ENCODE measurements at regions not wholly inside any gene's neighbourhood (a gene's known extent, or its start where the extent isn't known, plus 50 kb on each side); places are given as distances from the start of the nearest gene placed in this dataset.
"Not testable (repeated sequence)": the region's sequence is repeated elsewhere in the genome, so short reads cannot be mapped to it uniquely, and the experiment has no call there.

DNA sequence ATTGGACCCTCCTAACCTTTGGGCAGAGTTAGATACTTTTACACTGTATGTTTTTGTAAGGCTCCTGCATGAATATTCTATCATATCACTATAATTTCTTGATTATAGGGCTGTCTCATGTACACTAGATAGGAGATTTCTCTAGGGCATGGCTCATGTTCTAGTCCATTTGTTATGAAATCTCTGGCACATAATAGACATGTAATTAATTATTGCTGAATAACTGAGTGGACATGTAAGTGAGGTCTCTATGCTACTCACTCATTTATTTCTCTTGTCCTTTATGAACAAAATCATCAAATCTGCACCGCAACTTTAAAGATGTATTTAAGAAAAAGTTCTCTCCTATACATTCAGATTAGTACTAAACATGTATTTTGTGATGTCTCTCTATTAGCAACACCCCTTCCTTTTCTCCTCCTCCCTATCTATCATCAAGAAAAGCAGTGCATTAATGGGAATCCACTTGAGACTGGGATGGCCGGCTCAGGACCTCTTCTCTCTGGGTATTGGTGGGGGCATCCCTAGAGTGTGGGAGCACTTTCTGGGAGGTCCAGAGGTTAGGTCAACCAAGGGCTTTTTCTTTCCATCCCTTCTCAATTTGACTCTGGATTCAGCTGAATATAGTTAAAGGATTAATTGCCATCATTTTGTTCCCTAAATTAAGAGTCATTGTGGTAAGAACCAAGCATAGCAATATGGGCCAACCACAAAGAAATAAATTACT, 168.0 kb upstream of the HMGA2 start:
- DNase-seq, result no peak

DNA sequence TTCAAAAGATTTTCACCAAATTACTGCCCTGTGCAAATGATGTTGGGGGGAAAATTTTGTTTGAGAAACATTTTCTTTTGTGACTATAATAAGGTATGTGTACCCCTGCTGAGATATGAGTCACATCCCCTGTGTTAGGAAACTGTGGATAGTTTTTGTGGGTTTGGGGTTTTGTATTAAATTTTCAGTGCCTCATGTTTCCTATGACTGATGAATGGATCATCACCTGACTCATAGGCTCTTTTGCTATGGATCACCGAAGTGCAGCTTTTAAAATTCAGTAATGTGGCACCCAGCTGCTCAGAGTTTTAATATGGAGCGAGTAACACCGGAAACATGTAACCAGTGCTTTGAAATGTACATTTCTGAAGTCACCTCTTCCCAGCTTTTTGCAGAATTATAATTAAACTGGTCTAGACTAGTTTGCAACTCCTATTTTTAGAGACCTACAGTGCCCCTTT, 167.4 kb upstream of the HMGA2 start:
- DNase-seq, result peak; percentile 100

DNA sequence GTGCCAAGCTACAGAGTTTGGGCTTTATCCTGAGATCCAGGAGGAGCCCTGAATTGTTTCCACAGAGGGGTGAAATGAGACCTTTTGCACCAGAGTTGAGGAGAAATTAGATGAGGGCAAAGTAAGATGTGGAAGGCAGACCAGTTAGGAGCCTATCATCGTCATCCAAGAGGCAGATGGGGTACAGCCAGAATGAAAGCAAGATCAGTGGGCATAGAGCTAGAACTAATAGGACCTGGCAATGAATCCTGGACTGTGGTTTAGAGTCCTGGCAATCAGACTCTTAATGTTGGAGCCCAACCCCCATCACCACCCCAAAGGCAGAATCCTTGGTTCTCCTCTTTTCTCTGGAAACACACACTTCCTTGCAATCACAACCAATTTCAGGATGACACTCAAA, 166.6 kb upstream of the HMGA2 start:
- no peak for DNase-seq

DNA sequence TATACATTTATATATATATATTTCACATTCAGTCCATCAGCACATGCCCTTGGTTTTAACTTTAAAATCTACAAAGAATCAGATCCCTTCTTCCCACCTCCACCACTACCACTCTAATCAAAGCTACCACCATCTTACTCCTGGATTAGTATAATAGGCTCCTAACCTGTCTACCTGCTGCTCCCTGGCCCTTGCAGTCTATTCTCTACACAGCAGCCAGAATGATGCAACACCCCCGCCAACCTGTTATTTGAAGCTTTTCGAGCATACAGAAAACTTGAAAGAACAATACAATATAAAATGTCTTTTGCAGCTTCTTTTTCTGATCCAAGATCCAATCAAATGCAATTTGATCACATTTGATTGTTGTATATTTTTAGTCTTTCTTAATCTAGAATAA, 165.9 kb upstream of the HMGA2 start:
- no peak for DNase-seq

DNA sequence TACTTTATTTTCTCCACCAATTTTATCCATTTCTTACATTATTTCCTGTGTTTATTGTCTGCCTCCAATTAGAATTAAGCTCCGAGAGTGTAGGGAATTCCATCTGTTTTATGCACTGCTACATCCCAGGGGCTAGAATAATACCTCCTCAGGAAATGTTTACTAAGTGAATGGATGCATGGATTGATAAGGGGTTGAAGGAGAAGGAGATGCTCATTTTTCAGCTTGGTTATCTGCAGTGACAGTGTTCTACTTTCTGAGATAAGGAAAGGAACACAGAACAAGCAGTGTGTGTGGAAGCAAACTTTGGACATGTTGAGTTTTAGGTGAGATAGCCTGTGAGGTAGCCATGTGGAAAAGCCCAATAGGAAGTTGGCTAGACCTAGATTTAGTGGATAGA, 164.6 kb upstream of the HMGA2 start:
- no peak for DNase-seq

DNA sequence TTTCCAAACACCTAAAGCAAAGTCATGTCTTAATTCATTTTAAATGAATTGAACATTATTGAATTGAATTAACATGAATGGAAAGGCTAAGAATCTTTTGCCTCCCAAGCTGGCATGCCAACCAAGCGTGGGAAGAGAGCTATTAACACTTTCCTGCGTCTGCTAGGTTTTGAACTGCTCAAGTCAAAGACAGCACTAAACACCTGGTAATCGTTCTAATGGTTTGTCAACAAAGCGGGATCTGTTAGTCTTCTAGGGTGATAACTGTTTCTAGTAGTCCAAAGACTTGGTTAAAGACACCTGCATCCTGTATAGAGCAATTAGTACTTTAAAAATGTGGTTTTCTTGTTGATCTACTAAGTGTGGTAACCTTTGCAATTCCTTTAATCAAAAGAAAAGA, 164.2 kb upstream of the HMGA2 start:
- no peak for DNase-seq

DNA sequence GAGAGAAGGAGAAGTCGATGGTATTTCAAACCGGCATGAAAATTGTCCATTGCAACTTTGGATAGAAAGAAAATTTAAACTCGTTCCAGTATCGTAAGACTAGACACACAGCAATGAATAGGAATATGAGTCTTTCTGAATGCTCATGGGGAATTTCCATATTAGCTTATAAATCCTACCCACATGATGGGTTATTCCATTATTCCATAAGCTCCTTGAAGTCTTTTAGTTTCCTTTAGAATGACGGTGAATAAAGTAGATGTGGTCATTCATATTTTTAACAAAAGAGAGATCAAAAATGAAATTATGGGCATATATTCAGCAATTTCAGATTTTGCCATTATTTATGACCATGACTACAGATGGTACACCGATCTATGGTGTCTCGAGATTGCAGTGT, 163.4 kb upstream of the HMGA2 start:
- DNase-seq, result no peak

DNA sequence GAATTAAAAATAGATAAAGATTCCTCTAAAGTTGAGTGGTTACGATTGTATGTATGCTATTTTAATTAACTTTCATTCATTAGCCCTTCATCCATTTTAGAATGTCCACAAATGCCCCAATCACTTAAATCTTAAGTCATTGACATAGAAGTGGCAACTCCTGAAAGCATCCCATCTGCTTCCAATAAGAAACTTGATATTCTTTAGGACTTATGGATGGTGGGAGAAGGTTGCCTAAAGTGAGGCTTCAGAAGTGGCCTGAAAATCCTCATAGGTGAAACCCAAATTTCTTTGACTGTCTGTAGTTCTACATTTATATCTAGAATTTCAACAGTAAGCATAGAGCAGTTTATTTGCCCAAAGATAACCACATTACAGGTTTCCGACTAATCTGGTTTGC, 161.7 kb upstream of the HMGA2 start:
- DNase-seq, result peak; percentile 15

DNA sequence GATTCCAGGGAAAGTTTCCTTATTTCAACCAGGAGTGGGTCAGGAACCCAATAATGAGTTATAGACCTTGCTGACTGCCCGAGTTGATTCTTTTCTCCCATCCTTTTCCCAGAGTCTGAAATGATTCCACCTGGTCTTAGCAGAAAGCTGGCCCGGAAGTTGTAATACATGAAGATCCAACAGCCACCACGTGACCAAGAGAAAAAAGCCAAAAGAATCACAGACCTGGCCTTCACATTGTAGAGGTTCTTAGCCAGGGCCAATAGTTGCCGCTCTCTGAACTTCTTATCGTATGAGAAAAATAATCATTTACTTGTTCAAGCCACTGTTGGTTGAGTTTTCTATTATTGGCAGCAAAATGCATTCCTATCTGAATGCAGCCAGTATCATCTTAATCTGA, 161.2 kb upstream of the HMGA2 start:
- DNase-seq, result no peak

DNA sequence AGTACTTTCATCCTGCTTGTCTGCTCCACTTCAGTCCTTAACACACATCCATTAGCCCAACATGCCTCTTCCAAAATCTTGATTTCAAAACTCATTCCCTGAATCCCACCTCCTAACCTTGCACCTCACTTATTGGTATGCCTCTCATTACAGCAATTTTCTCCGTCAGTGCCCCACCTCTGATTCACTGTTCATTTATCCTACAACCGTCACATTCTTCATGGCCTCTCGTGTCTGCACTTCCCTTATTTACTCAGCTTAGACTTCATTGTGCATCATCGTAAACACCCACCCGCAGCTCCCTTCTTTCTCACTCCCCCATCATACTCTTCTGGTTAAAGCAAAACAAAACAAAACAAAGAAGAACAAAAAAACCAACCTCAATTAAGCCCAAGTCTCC, 160.6 kb upstream of the HMGA2 start:
- DNase-seq, result peak; percentile 69

DNA sequence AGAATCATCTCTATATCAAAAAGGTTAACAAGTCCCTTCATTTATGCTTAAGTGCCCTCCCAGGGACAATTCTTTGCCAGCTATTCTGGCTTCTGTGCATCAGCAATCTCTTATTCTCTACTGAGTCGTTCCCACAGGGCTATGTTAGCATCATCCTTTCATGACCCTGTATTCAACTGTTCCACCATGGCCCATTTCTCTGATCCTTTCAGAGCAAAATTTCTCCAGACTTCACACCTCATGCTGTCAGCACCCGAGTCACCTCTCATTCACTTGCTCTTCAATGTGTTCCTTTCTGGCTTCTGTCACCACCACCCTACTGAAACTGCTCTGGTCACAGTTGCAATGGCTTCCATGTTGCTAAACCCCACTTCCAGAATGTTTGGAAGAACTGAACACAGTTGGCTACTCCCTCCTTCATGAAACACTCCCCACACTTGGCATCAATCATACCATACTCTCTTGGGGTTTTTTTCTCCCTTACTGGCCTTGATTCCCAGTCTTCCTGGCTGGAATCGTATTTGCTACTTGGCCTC, 159.5 kb upstream of the HMGA2 start:
- DNase-seq, result no peak

DNA sequence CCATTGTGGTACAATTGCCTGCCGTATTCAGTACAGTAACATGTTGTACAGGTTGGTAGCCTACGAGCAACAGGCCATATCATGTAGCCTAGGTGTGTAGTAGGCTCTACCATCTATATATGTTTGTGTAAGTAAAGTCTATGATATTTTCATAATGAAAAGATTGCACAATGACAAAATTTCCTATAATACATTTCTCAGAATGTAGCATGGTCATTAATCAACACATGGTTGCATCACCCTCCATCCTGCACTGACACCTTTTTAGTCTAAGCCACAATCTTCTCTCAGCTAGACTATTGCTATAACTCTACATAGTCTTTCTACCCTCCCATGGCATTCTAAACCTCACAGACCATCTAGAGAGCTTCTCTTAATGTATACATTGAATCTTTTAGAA, 158.5 kb upstream of the HMGA2 start:
- no peak for DNase-seq

DNA sequence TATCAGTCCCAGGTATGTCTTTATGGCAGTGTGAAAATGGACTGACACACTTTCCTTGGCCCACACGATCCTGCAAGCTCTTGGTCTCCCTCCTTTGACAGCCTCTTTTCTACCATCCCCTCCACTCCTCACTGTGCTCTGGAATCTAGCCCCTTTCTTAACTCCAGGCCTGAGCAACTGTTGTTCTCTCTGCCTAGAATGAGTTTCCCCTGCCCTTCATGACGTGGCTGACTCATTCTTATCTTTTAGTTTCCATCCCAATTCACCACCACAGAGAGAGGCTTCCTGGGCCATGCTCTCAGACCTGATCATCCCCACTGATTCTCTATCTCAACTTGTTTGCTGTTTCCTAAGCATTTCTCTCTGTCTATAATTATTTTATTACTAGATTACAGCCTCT, 157.4 kb upstream of the HMGA2 start:
- no peak for DNase-seq

DNA sequence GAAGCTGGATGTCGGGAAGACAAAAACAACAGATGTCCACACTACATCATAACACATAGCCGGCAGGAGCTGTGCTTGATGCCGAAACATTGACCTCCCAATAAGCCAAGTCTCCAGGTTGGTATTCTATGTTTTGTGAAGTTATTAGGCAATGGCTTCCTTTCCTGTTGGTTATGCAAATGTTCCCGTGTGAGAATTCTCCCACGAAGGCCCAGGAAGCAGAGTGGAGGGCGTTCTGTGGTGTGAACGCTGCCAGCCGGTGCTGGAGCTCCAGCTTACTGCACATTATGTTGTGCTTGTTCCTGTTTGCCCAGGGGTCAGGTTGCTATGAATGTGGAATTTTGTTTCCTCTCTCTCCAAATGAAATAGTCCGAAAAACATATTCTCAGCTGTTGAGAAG, 156.4 kb upstream of the HMGA2 start:
- no peak for DNase-seq

DNA sequence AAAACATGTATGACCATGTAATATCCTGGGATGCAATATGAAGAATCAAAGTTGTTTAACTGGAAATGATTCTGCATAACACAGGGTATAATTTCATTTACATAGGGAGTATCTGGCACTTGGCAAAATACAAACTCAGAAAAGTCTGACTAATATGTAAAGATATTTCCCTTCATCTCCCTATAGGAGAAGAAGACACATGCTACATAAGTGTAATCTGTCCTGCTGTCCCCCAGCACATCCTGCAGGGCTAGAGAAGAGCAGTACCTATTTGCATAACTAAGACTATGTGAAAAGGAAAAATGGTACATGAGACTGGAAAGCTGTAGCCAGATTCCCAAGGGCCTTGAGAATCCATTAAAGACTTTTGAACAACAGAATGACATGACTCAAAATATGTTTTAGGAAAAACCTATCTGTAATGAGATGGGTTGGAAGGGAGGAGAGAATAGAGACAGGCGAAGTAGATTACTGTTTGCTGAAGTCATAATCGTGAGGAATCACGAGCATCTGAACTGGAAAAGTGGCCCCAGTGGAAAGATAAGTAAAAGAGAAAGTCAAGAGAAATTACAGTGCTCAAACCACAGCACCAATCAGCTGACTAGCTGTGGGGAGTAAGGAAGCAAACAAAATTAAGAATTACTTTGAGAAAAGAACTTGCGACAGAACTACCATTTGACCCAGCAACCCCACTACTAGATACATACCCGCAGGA, 155.1 kb upstream of the HMGA2 start:
- peak; percentile 76 for DNase-seq

DNA sequence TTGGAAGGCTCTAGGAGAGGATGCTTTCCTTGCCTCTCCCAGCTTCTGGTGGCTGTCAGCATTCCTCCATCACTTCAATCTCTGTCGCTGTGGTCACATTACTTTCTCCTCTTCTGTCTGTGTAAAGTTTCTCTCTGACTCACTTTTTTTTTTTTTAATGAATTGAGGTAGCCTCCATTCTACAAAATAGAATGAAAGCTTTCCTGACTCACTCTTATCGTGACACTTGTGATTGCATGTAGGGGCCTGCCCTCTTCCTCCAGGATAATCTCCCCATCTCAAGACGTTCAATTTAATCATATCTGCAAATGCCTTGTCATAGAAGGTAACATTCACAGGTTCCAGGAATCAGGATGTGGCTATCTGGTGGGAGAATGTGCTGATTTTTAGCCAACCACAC, 153.5 kb upstream of the HMGA2 start:
- DNase-seq, result peak; percentile 62

DNA sequence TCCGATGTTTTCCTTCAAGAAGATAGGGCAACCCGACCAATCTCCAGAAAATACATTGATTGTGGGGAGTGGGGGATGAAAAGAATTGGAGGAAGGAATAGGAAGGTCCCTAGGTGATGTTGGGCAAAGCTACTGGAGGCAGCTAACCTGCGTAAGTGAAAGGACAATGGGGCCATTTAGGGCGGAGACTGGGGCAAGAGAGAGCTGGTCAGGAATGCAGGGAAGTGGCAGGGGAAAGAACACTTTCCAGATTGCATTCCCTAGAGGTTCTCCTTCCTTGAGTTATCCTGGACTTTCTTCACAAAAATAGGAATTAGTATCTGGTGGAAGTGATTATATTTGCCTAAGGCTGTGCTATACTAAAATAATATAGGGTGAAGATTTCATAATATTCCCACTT, 151.8 kb upstream of the HMGA2 start:
- no peak for DNase-seq

DNA sequence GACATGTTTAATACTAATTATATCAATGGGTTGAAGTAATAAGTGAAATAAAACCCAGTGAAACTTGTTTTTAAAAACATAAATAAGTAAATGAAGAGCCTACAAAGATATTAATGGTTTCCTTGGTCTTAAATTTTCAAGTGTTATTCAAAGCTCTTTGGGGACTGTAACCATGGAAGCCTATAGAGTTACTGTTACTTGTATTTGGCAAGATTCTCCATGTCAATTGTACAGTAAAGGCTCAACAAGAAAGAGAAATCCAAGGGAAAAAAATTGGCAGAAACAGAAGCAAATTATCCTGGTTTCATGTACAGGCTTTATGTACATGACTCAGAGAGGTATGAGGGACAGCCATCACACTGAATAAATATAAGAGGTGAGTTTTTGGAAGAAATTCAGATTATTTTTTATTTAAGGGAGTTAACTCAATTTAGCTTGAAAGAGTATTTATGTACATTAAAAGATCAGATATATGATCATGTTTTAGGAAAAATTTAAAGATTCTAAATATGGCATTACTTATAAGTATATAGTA, 151.1 kb upstream of the HMGA2 start:
- peak; percentile 15 for DNase-seq

DNA sequence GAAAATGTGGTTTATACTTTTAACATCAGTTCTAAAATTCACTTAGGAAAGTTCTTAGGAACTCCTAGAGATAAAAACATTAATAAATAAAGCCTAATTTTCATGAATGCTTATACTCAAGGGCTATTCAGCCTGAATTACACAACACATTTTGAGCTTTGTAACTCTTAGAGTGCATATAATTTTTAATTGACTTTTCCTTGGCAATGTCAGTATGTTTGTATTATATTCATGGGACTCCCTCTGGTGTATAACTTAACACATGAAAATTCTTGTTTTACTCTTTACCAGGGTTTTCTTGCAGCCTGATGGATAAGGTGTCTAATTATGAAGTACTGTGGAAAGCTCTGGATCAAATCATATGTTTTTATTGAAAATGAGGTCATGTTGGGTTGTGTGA, 150.6 kb upstream of the HMGA2 start:
- DNase-seq, result peak; percentile 53

DNA sequence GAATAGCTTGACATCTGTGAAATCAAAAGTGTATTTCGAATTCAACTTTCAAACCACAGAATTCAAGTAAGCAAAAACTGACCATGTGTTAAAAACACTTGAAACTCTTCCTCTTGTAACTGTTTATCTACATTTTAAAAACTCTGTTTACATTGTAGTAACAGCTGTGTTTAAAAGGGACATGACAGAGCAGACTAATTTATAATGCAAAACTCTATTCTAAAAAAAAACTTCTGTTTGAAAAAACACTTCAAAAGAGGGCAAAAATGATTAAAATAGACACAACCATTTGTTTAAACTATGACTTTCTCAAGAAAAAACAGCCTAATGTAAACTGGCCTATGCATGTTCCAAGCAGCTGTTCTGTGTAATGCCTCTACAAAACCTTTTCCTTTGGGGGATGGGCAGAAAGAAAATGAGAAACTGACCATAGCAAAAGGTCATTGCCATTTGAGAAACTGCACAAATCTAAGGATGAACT, 149.1 kb upstream of the HMGA2 start:
- no peak for DNase-seq

DNA sequence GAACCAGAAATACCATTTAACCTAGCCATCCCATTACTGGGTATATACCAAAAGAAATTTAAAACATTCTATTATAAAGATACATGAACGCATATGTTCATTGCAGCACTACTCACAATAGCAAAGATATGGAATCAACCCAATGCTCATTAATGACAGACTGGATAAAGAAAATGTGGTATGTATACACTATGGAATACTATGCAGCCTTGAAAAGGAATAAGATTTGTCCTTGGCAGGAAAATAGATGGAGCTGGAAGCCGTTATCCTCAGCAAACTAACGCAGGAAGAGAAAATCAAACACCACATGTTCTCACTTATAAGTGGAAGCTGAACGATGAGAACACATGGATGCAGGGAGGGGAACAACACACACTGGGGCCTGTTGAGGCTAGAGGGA, 146.1 kb upstream of the HMGA2 start:
- not testable (repeated sequence) for DNase-seq

DNA sequence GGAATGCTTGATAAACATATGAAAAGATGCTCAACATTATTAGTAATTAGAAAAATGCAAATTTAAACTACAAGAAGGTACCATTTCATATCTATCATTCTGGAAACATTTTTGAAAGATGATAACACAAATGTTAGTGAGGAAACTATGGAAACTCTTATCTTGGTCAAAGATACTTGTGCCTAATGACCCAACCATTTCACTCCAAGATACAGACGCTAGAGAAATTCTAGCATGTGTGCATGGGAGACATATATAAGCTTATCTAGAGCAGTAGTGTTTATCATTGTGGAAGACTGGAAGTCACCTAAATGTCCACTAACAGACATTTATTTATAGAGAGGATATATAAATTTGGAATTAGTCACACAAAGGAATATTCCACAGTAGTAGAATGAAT, 143.1 kb upstream of the HMGA2 start:
- DNase-seq, result no peak

DNA sequence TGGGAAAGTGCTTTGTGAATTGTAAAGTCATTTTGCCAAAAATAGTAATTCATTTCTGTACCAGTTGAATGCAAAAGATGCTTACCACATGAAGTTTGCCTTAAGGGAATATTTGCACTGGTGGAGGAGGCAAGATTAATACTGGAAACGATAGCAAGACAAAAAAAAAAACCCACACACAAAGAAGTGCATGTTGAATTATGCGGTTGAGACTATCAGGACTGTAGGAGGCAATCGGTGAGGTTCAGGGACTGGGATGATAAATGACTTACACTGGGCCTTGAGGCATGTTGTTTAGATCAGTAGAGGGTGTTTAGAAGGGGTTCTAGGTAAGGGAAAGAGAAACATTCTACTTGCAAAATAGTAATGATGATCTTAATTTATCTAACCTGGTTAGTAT, 142.2 kb upstream of the HMGA2 start:
- DNase-seq, result no peak

DNA sequence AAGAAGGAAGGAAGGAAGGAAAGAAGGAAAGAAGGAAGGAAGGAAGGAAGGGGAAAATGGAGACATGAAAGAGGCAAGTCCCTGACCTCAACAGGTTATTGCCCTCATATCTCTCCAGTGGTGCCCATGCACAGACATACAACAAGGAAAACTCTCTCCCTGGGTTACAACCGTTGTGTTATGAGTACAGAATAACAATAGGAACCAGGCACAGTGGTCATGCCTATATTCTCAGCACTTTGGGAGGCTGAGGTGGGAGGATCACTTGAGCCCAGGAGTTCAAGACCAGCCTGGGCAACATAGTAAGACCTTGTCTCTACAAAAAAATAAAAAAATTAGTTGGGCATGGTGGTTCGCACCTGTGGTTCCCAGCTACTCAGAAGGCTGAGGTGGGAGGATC, 139.4 kb upstream of the HMGA2 start:
- no peak for DNase-seq
